CD4-positive, alpha-beta T cell treated with Interleukin-17A for 4 hours (primary cell): ENCODE measurements at regions not wholly inside any gene's neighbourhood (a gene's known extent, or its start where the extent isn't known, plus 50 kb on each side); places are given as distances from the start of the nearest gene placed in this dataset.
"Not testable (repeated sequence)": the region's sequence is repeated elsewhere in the genome, so short reads cannot be mapped to it uniquely, and the experiment has no call there.

Experiments used
- DNase-seq: peaks from one replicate; pipeline ENCODE4 v3.0.0-alpha.2; 2020; ENCODE audit warnings: mixed read lengths

GRCh38 chr5:57774439-57774838, 291.8 kb upstream of the ACTBL2 start:
- DNase-seq = no peak

GRCh38 chr5:57772512-57772911, 289.9 kb upstream of the ACTBL2 start:
- no peak for DNase-seq

- DNase-seq = no peak
These were observed 287.4 kb upstream of the ACTBL2 start for GRCh38 chr5:57770039-57770438.

GRCh38 chr5:57768745-57769144, 286.1 kb upstream of the ACTBL2 start:
- DNase-seq = no peak

- no peak for DNase-seq
These were observed 282.0 kb upstream of the ACTBL2 start for GRCh38 chr5:57764479-57765089.

- no peak for DNase-seq
These were observed 278.9 kb upstream of the ACTBL2 start for GRCh38 chr5:57761513-57761912.

- DNase-seq = no peak
These were observed 272.0 kb upstream of the ACTBL2 start for GRCh38 chr5:57754616-57755015.

- DNase-seq = no peak
These were observed 270.8 kb upstream of the ACTBL2 start for GRCh38 chr5:57753446-57753845.

- DNase-seq = no peak
These were observed 269.1 kb upstream of the ACTBL2 start for GRCh38 chr5:57751710-57752109.

GRCh38 chr5:57750891-57751290, 268.3 kb upstream of the ACTBL2 start:
- no peak for DNase-seq

- DNase-seq = no peak
These were observed 267.7 kb upstream of the ACTBL2 start for GRCh38 chr5:57750282-57750681.

- no peak for DNase-seq
These were observed 266.8 kb upstream of the ACTBL2 start for GRCh38 chr5:57749396-57749795.

GRCh38 chr5:57745700-57746651, 263.4 kb upstream of the ACTBL2 start:
- no peak for DNase-seq

GRCh38 chr5:57745029-57745428, 262.4 kb upstream of the ACTBL2 start:
- DNase-seq = no peak

GRCh38 chr5:57741336-57741735, 258.7 kb upstream of the ACTBL2 start:
- no peak for DNase-seq

- DNase-seq = no peak
These were observed 256.2 kb upstream of the ACTBL2 start for GRCh38 chr5:57738787-57739186.

GRCh38 chr5:57738301-57738700, 255.7 kb upstream of the ACTBL2 start:
- no peak for DNase-seq

GRCh38 chr5:57736716-57737115, 254.1 kb upstream of the ACTBL2 start:
- no peak for DNase-seq

- not testable (repeated sequence) for DNase-seq
These were observed 252.9 kb upstream of the ACTBL2 start for GRCh38 chr5:57735279-57736153.

GRCh38 chr5:57734296-57734695, 251.7 kb upstream of the ACTBL2 start:
- DNase-seq = no peak

GRCh38 chr5:57727591-57727990, 245.0 kb upstream of the ACTBL2 start:
- DNase-seq = no peak

- no peak for DNase-seq
These were observed 243.3 kb upstream of the ACTBL2 start for GRCh38 chr5:57725658-57726504.
